GM20000 (cell line): ENCODE measurements at regions not wholly inside any gene's neighbourhood (a gene's known extent, or its start where the extent isn't known, plus 50 kb on each side); places are given as distances from the start of the nearest gene placed in this dataset.

Experiments
- DNase-seq: peaks from one replicate; pipeline ENCODE4 v3.0.0; 2012; ENCODE audit warnings: low spot score
- CTCF ChIP-seq: IDR thresholded peaks from 2 replicates; pipeline ENCODE4 v1.5.1; 2012; ENCODE audit warnings: mild to moderate bottlenecking, control low read depth; ENCODE audit errors: extremely low read depth, missing control alignments

GRCh38 chr11:70619591-70619990 lies 221.3 kb downstream of the CTTN start:
- no peak for TF ChIP-seq CTCF
- no peak for DNase-seq

- DNase-seq: no peak
- TF ChIP-seq CTCF: no peak
These were observed 222.3 kb downstream of the CTTN start for GRCh38 chr11:70620510-70621184.

GRCh38 chr11:70621241-70621640 lies 222.9 kb downstream of the CTTN start:
- no peak for TF ChIP-seq CTCF

GRCh38 chr11:70622091-70622490 lies 223.8 kb downstream of the CTTN start:
- no peak for DNase-seq
- TF ChIP-seq CTCF: no peak

More at GRCh38 chr11:70621241-70621640, 222.9 kb downstream of the CTTN start:
- DNase-seq: no peak

GRCh38 chr11:70623906-70624597 lies 225.7 kb downstream of the CTTN start:
- no peak for TF ChIP-seq CTCF
- DNase-seq: no peak

- DNase-seq: no peak
- TF ChIP-seq CTCF: no peak
These were observed 226.3 kb downstream of the CTTN start for GRCh38 chr11:70624598-70624993.

GRCh38 chr11:70625051-70625450 lies 226.7 kb downstream of the CTTN start:
- TF ChIP-seq CTCF: no peak
- no peak for DNase-seq
